Erythroblast (primary cell): ENCODE measurements at regions not wholly inside any gene's neighbourhood (a gene's known extent, or its start where the extent isn't known, plus 50 kb on each side); places are given as distances from the start of the nearest gene placed in this dataset.

Experiments used
- GATA1 ChIP-seq: IDR thresholded peaks from 2 replicates; pipeline ENCODE4 v1.6.1; 2011; ENCODE audit warnings: low read depth, mild to moderate bottlenecking, control low read depth, low read length, moderate library complexity
- POLR2A ChIP-seq: IDR thresholded peaks from 2 replicates; pipeline ENCODE4 v1.6.1; 2011; ENCODE audit warnings: mild to moderate bottlenecking, low read length

DNA sequence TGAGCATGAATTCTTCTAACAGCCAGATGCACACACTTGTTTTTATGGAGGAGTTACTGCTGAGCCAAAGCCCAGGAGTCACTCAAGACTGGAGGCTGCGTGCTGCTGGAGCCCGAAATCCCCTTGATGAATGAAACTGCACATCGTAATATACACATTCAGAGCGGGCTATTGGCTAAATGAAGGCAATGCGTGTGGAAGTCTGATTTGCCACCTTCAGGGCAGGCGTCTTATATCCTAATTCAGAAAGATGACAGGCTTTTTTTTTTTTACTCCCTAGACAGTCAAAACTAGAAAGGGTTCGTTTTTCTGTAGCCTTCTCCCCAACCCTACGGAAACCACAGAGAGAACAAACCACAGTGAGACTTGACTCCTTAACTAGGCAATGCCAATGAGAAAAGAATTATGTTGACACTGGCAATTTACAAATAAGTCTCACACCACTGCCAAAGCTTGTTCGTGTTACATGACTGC, 227.2 kb upstream of the KLF14 start:
- TF ChIP-seq POLR2A (peak; percentile 51), GATA1 (no peak)
